BLaER1 (cell line): ENCODE measurements at regions not wholly inside any gene's neighbourhood (a gene's known extent, or its start where the extent isn't known, plus 50 kb on each side); places are given as distances from the start of the nearest gene placed in this dataset.

Experiments used
- H3K27ac ChIP-seq: shearing (Covaris generic); formaldehyde crosslinking; 2 replicates; pipeline ENCODE4 v1.8.1; 2022
- H3K27me3 ChIP-seq: shearing (Covaris generic); formaldehyde crosslinking; 2 replicates; pipeline ENCODE4 v1.8.1; 2022
- H3K36me3 ChIP-seq: shearing (Covaris generic); formaldehyde crosslinking; 2 replicates; pipeline ENCODE4 v1.8.1; 2022
- H3K4me1 ChIP-seq: shearing (Covaris generic); formaldehyde crosslinking; 2 replicates; pipeline ENCODE4 v1.8.1; 2022
- H3K4me2 ChIP-seq: shearing (Covaris generic); formaldehyde crosslinking; 2 replicates; pipeline ENCODE4 v1.8.1; 2022
- H3K4me3 ChIP-seq: shearing (Covaris generic); formaldehyde crosslinking; 2 replicates; pipeline ENCODE4 v1.8.1; 2022
- H3K9ac ChIP-seq: shearing (Covaris generic); formaldehyde crosslinking; 2 replicates; pipeline ENCODE4 v1.8.1; 2022
- H3K9me3 ChIP-seq: shearing (Covaris generic); formaldehyde crosslinking; 2 replicates; pipeline ENCODE4 v1.8.1; 2022
- H4K20me1 ChIP-seq: shearing (Covaris generic); formaldehyde crosslinking; 2 replicates; pipeline ENCODE4 v1.8.1; 2022
- Cebpa-rat ChIP-seq: shearing (Covaris generic); IDR thresholded peaks from 2 replicates; pipeline ENCODE4 v1.8.1; 2022

- Histone ChIP-seq H3K4me2 (peak overlapping the region; percentile 47), H3K9me3 (no peaks in the 10 kb centered on the region)
- no peak for TF ChIP-seq Cebpa-rat
These were observed 87.7 kb downstream of the IYD start for GRCh38 chr6:150456466-150456865.

DNA sequence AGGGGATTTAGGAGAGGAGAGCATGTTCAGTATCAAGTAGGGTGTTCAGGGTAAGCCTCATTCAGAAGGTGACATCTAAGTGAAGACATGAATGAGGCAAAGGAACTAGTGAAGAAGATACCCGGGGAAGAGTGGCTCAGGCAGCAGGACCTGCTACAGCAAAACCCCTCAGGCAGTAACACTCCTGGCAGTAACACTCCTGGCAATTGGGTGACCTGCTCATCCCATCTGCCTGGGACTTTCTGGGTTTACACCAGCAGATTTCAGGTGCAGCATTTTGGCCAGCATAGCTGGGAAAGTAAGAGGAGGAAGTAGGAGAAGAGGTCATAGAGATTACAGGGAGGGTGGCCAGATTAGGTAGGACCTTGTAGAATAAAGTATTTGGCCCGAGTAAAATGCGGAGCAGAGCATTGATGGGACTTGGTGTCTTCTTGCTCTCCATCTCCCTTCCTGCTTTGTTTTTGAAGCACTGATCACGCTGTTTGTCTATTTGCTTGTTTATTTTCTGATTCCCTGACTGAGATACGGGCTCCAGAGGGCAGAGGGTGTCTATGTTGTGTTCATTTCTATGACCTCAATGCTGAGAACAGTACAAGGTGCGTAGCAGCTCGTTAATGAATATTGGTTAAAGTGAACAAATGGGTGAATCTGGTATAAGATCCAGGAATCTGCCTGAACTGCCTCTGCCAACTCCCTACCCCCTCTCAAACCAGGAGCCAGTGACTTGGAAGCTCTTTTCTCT is 88.3 kb downstream of the IYD start:
- H3K4me1 ChIP-seq: peaks cover 31% of the 10 kb centered on the region
- H3K36me3 ChIP-seq: no peaks in the 10 kb centered on the region
- H3K27me3 ChIP-seq: no peaks in the 10 kb centered on the region
- H3K4me2 ChIP-seq: no peak overlapping the region
- no peak for TF ChIP-seq Cebpa-rat
- no peak overlapping the region for H3K9ac ChIP-seq
- no peaks in the 10 kb centered on the region for H3K9me3 ChIP-seq
- H3K4me3 ChIP-seq: no peak overlapping the region
- H4K20me1 ChIP-seq: no peaks in the 10 kb centered on the region
- no peak overlapping the region for H3K27ac ChIP-seq

More at GRCh38 chr6:150456466-150456865, 87.7 kb downstream of the IYD start:
- no peak overlapping the region for H3K4me3 ChIP-seq
- no peak overlapping the region for H3K9ac ChIP-seq
- no peaks in the 10 kb centered on the region for H4K20me1 ChIP-seq
- peaks cover 31% of the 10 kb centered on the region for H3K4me1 ChIP-seq
- H3K27me3 ChIP-seq: no peaks in the 10 kb centered on the region
- no peaks in the 10 kb centered on the region for H3K36me3 ChIP-seq
- H3K27ac ChIP-seq: no peak overlapping the region

- Histone ChIP-seq H3K9ac (no peak overlapping the region), H3K4me1 (peaks cover 31% of the 10 kb centered on the region), H3K27ac (no peak overlapping the region), H3K9me3 (no peaks in the 10 kb centered on the region), H3K4me2 (no peak overlapping the region), H3K36me3 (no peaks in the 10 kb centered on the region), H3K4me3 (no peak overlapping the region), H4K20me1 (no peaks in the 10 kb centered on the region), H3K27me3 (no peaks in the 10 kb centered on the region)
- TF ChIP-seq Cebpa-rat: no peak
These were observed 89.8 kb downstream of the IYD start for GRCh38 chr6:150458579-150458978.

GRCh38 chr6:150463852-150464251 is 95.0 kb downstream of the IYD start:
- no peaks in the 10 kb centered on the region for H3K27me3 ChIP-seq
- no peaks in the 10 kb centered on the region for H3K36me3 ChIP-seq

DNA sequence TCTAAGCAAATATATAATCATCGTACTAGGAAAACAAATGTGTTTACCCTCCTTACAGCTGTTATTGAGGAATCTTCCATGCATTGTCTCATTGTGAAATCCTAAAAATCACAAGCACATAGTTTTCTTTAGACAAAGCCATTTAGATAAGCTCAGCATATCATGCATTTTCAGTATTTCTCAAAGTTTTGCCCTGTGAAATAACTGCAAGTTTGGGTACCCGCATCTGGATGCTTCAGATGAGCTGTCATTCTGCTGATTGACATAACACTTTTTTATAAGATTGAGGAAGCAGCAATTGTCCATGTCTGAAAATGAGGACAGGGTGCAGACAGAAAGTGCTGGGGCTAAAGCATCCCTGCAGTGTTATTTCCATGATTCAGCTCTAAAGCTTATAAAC is 96.2 kb downstream of the IYD start:
- Histone ChIP-seq H3K27ac (no peak overlapping the region), H3K4me3 (no peak overlapping the region), H3K9ac (no peak overlapping the region), H3K27me3 (no peaks in the 10 kb centered on the region), H3K4me1 (no peaks in the 10 kb centered on the region), H3K36me3 (no peaks in the 10 kb centered on the region), H3K9me3 (no peaks in the 10 kb centered on the region), H4K20me1 (no peaks in the 10 kb centered on the region), H3K4me2 (no peak overlapping the region)
- TF ChIP-seq Cebpa-rat: no peak

More at GRCh38 chr6:150463852-150464251, 95.0 kb downstream of the IYD start:
- Histone ChIP-seq H4K20me1 (no peaks in the 10 kb centered on the region), H3K9me3 (no peaks in the 10 kb centered on the region), H3K4me2 (no peak overlapping the region), H3K4me3 (no peak overlapping the region), H3K4me1 (peaks cover 3% of the 10 kb centered on the region; the same call in 1 of the 2 replicates), H3K9ac (no peak overlapping the region), H3K27ac (no peak overlapping the region)
- TF ChIP-seq Cebpa-rat: no peak

DNA sequence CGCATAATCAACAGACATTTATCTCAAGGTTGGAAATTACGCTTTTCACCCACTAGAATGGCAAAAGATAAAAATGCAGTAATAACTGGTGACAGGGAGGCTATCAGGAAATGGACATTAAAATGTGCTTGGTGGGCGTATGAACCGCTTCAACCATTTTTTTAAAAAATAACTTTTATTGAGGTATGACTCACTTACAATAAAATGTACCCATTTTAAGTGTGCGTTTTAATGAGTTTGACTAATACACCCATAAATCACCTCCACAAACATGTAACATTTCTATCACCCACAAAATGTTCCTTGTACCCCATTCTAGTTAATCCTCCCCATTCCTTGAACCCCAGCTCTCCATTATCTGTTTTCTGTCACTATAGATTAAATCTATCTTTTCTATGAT is 96.8 kb downstream of the IYD start:
- no peak overlapping the region for H3K4me2 ChIP-seq

GRCh38 chr6:150466196-150466595 is 97.4 kb downstream of the IYD start:
- H3K36me3 ChIP-seq: no peaks in the 10 kb centered on the region
- no peak for TF ChIP-seq Cebpa-rat
- no peak overlapping the region for H3K27ac ChIP-seq

More for the DNA sequence above, 96.8 kb downstream of the IYD start:
- H3K27ac ChIP-seq: no peak overlapping the region
- H4K20me1 ChIP-seq: no peaks in the 10 kb centered on the region
- H3K36me3 ChIP-seq: no peaks in the 10 kb centered on the region
- H3K9ac ChIP-seq: no peak overlapping the region
- H3K4me1 ChIP-seq: no peaks in the 10 kb centered on the region
- H3K4me3 ChIP-seq: no peak overlapping the region
- H3K27me3 ChIP-seq: no peaks in the 10 kb centered on the region
- TF ChIP-seq Cebpa-rat: no peak
- no peaks in the 10 kb centered on the region for H3K9me3 ChIP-seq

GRCh38 chr6:150470131-150470530 is 101.3 kb downstream of the IYD start:
- no peak for TF ChIP-seq Cebpa-rat
- H3K4me3 ChIP-seq: no peak overlapping the region
- no peak overlapping the region for H3K27ac ChIP-seq
- H3K36me3 ChIP-seq: no peaks in the 10 kb centered on the region
- H3K4me2 ChIP-seq: no peak overlapping the region
- H3K9me3 ChIP-seq: no peaks in the 10 kb centered on the region
- no peaks in the 10 kb centered on the region for H4K20me1 ChIP-seq
- no peaks in the 10 kb centered on the region for H3K27me3 ChIP-seq
- no peaks in the 10 kb centered on the region for H3K4me1 ChIP-seq
- no peak overlapping the region for H3K9ac ChIP-seq

More at GRCh38 chr6:150466196-150466595, 97.4 kb downstream of the IYD start:
- Histone ChIP-seq H3K4me2 (no peak overlapping the region), H3K9ac (no peak overlapping the region), H3K9me3 (no peaks in the 10 kb centered on the region), H3K27me3 (no peaks in the 10 kb centered on the region), H3K4me1 (no peaks in the 10 kb centered on the region), H3K4me3 (no peak overlapping the region), H4K20me1 (no peaks in the 10 kb centered on the region)

- H4K20me1 ChIP-seq: no peaks in the 10 kb centered on the region
- no peak overlapping the region for H3K27ac ChIP-seq
- H3K36me3 ChIP-seq: no peaks in the 10 kb centered on the region
- H3K4me1 ChIP-seq: no peaks in the 10 kb centered on the region
- no peaks in the 10 kb centered on the region for H3K27me3 ChIP-seq
- H3K9me3 ChIP-seq: no peaks in the 10 kb centered on the region
- H3K4me3 ChIP-seq: no peak overlapping the region
- no peak overlapping the region for H3K9ac ChIP-seq
- H3K4me2 ChIP-seq: no peak overlapping the region
- TF ChIP-seq Cebpa-rat: no peak
These were observed 102.3 kb downstream of the IYD start for GRCh38 chr6:150470960-150471665.

- no peak overlapping the region for H3K9ac ChIP-seq
- no peak overlapping the region for H3K4me3 ChIP-seq
- H4K20me1 ChIP-seq: no peaks in the 10 kb centered on the region
- H3K27me3 ChIP-seq: no peaks in the 10 kb centered on the region
- no peak overlapping the region for H3K27ac ChIP-seq
- H3K4me2 ChIP-seq: no peak overlapping the region
- H3K36me3 ChIP-seq: no peaks in the 10 kb centered on the region
- TF ChIP-seq Cebpa-rat: no peak
- no peaks in the 10 kb centered on the region for H3K4me1 ChIP-seq
- no peaks in the 10 kb centered on the region for H3K9me3 ChIP-seq
These were observed 110.1 kb downstream of the IYD start for GRCh38 chr6:150478656-150479545.
